ENCODE measurements at regions not wholly inside any gene's neighbourhood (a gene's known extent, or its start where the extent isn't known, plus 50 kb on each side); places are given as distances from the start of the nearest gene placed in this dataset.
A peak's percentile ranks its signal among the peaks of the same experiment; 100 is the strongest.

- TF ChIP-seq, protein P1, sequence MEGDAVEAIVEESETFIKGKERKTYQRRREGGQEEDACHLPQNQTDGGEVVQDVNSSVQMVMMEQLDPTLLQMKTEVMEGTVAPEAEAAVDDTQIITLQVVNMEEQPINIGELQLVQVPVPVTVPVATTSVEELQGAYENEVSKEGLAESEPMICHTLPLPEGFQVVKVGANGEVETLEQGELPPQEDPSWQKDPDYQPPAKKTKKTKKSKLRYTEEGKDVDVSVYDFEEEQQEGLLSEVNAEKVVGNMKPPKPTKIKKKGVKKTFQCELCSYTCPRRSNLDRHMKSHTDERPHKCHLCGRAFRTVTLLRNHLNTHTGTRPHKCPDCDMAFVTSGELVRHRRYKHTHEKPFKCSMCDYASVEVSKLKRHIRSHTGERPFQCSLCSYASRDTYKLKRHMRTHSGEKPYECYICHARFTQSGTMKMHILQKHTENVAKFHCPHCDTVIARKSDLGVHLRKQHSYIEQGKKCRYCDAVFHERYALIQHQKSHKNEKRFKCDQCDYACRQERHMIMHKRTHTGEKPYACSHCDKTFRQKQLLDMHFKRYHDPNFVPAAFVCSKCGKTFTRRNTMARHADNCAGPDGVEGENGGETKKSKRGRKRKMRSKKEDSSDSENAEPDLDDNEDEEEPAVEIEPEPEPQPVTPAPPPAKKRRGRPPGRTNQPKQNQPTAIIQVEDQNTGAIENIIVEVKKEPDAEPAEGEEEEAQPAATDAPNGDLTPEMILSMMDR (IDR thresholded peaks at IDR 0.05): no peak
- intact Hi-C loops (cut with DNase I): no loop called here
- Histone ChIP-seq H3K9me3 (no peaks in the 10 kb centered on the region), H3K4me3 (no peak overlapping the region), H3K27ac (no peak overlapping the region), H3K36me3 (no peaks in the 10 kb centered on the region), H3K4me1 (peaks cover 0 to 8% (median 7%) of the 10 kb centered on the region in 3 donors), H3K27me3 (no peaks in the 10 kb centered on the region)
- FAIRE-seq (no peak), DNase-seq (no peak), ATAC-seq (no peak)
- 96 to 98% methylated on average over 6 of the region's 6 CpGs for WGBS, 2 donors
Measured at GRCh38 chr2:150192701-150193100, 294.8 kb downstream of the RND3 start.

DNA sequence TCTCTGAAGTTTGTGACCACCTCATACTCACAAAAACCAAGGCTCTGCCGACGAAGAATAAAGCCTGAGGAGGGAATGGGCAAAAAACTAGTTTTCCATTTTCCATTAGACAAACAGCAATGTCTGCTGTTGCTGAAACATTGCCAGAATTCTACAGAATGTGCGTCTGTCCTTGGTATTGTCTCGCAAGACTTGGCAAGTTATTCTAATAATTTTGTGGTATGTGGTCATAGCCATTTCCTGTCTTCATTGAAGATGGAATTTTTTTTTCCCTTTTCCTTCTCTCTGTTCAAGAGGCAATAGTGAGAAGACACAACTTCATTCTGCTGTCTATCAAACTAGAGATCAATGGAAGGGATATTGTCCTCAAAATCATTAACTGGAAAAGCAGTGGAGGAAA is 296.1 kb downstream of the RND3 start:
- FAIRE-seq: no peak

GRCh38 chr2:150190546-150190945 is 296.9 kb downstream of the RND3 start:
- ATAC-seq: no peak
- Histone ChIP-seq H3K4me3 (no peak overlapping the region), H3K27ac (no peak overlapping the region), H3K27me3 (no peaks in the 10 kb centered on the region), H3K4me1 (peaks cover 0 to 8% (median 7%) of the 10 kb centered on the region in 3 donors), H3K9me3 (no peaks in the 10 kb centered on the region), H3K36me3 (no peaks in the 10 kb centered on the region)
- no peak for FAIRE-seq
- intact Hi-C loops (cut with DNase I): no loop called here
- 93 to 96% methylated on average over 1 of the region's 1 CpG for WGBS, 2 donors
- DNase-seq: no peak
- TF ChIP-seq, protein P1 (IDR thresholded peaks at IDR 0.05): no peak

More for the DNA sequence above, 296.1 kb downstream of the RND3 start:
- 72 to 78% methylated on average over 4 of the region's 4 CpGs for WGBS, 2 donors
- intact Hi-C loops (cut with DNase I): no loop called here
- peaks cover 0 to 8% (median 7%) of the 10 kb centered on the region in 3 donors for H3K4me1 ChIP-seq
- TF ChIP-seq, protein P1 (IDR thresholded peaks at IDR 0.05): no peak
- no peak overlapping the region for H3K4me3 ChIP-seq
- DNase-seq (no peak), ATAC-seq (no peak)
- H3K36me3 ChIP-seq: no peaks in the 10 kb centered on the region
- no peaks in the 10 kb centered on the region for H3K9me3 ChIP-seq
- no peak overlapping the region for H3K27ac ChIP-seq
- H3K27me3 ChIP-seq: no peaks in the 10 kb centered on the region

GRCh38 chr2:150188800-150189199 is 298.7 kb downstream of the RND3 start:
- intact Hi-C loops (cut with DNase I): no loop called here
- Histone ChIP-seq H3K4me1 (peaks cover 0 to 8% (median 7%) of the 10 kb centered on the region in 3 donors), H3K27me3 (no peaks in the 10 kb centered on the region), H3K4me3 (no peak overlapping the region), H3K36me3 (no peaks in the 10 kb centered on the region), H3K27ac (no peak overlapping the region), H3K9me3 (no peaks in the 10 kb centered on the region)
- ATAC-seq: no peak
- no peak for DNase-seq
- 41 to 49% methylated on average over 2 of the region's 2 CpGs for WGBS, 2 donors
- TF ChIP-seq, protein P1 (IDR thresholded peaks at IDR 0.05): no peak
- no peak for FAIRE-seq

DNA sequence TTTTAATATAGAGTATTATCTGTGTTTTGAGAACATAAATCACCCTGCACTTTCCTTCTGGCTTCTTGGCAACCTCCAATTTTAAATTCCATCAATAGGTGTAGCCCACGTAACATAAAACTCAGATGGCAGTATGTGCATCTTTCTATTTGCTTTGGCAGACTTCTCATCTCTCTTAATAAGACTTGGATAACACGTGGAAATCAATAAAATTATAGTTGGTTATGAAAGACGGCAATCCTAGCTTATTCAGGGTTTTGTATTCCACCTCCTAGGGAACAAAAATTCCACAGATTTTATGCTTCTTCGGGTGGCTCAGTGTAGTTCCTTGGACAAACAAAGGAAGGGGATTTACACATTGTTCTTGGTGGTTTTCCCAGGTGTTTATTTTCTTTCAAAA is 299.3 kb downstream of the RND3 start:
- H3K36me3 ChIP-seq: no peaks in the 10 kb centered on the region
- H3K27ac ChIP-seq: no peak overlapping the region
- no peak overlapping the region for H3K4me3 ChIP-seq
- FAIRE-seq (no peak), DNase-seq (no peak), ATAC-seq (peak in 3 of 4 donors; percentile 37 to 60 (median 53))
- peaks cover 0 to 8% (median 7%) of the 10 kb centered on the region in 3 donors for H3K4me1 ChIP-seq
- no peaks in the 10 kb centered on the region for H3K27me3 ChIP-seq
- no peaks in the 10 kb centered on the region for H3K9me3 ChIP-seq
- intact Hi-C loops (cut with DNase I): no loop called here
- WGBS, 2 donors: 8 to 10% methylated on average over 4 of the region's 4 CpGs
- TF ChIP-seq, protein P1 (IDR thresholded peaks at IDR 0.05): no peak
